H1 (cell line): ENCODE measurements at regions not wholly inside any gene's neighbourhood (a gene's known extent, or its start where the extent isn't known, plus 50 kb on each side); places are given as distances from the start of the nearest gene placed in this dataset.

ENCODE experiments used
- EP300 ChIP-seq, 2 experiments: IDR thresholded peaks; 1 replicate in 1 of 2; 2 replicates in 1 of 2; pipeline ENCODE4 v1.6.1; 2011 to 2012; ENCODE audit warnings: low read depth in 2 of 2, low read length in 2 of 2, mild to moderate bottlenecking in 2 of 2, borderline replicate concordance in 1 of 2, inconsistent platforms in 1 of 2, moderate library complexity in 1 of 2
- PHF8 ChIP-seq: fragments of 200-600 bp; sonication (generic); conservative IDR thresholded peaks from 2 replicates; pipeline ENCODE4 v1.7.1; 2012; ENCODE audit warnings: low read depth, mild to moderate bottlenecking, inconsistent platforms, low read length, moderate library complexity
- SIN3A ChIP-seq, 2 experiments: IDR thresholded peaks in 1 of 2; conservative IDR thresholded peaks in 1 of 2; 2 replicates each; pipeline ENCODE4 v1.6.1; 2011 to 2012; ENCODE audit warnings: low read length in 2 of 2, improper control_type of control experiment in 1 of 2, low read depth in 1 of 2, mild to moderate bottlenecking in 1 of 2
- TCF12 ChIP-seq: IDR thresholded peaks from 2 replicates; pipeline ENCODE4 v1.6.1; 2011; ENCODE audit warnings: low read depth, mild to moderate bottlenecking, low read length
- ZNF274 ChIP-seq: IDR thresholded peaks from 2 replicates; pipeline ENCODE4 v1.7.0; 2012; ENCODE audit warnings: low read length, borderline replicate concordance; ENCODE audit errors: extremely low read depth

DNA sequence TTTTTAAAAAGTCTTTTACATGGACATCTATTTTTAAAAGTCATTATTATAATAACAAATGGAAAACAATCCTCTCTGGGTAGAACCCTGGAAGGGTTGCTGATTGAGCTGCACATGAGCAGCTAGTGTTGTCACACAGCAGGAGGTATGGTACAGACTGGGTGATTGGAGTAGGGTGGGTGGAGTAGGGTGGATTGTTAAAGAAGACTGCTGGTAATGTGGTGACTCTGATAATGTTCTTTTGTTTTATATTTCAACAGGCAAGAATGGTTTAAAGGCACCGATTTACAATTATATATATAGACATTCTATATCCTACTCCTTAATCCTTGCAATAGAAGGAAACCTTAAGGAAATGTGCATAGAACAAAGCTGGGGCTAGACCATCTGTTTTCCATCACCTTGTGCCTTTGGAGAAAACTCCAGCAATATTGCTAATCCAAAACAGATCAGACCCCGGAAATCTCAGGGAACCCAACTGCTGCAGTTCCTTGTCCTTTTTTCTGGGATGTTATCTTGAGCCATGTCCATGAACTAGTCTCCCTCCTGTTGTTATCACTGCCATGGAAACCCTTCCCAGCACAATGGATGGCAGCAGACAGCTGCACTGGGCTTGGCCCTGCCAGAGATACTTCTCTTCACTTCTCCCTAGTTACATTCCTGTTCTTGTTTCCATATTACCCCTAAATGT lies 129.7 kb downstream of the YIPF5 start (continued):
- TF ChIP-seq EP300 (IDR thresholded peaks at IDR 0.05; ENCODE audit: borderline replicate concordance in 1 of 2, low read depth in 2 of 2, low read length in 2 of 2) (no peak), PHF8 (no peak), SIN3A (conservative IDR thresholded peaks at IDR 0.05 in 1 of 2, IDR thresholded peaks at IDR 0.05 in 1 of 2; ENCODE audit: low read depth in 1 of 2, low read length in 2 of 2) (no peak), TCF12 (no peak), ZNF274 (no peak)
- TF ChIP-seq, all 59 proteins: peak for 0
